SK-N-MC (cell line): ENCODE measurements at regions not wholly inside any gene's neighbourhood (a gene's known extent, or its start where the extent isn't known, plus 50 kb on each side); places are given as distances from the start of the nearest gene placed in this dataset.

Experiments
- EZH2 ChIP-seq: fragments of 200-600 bp; sonication (generic); IDR thresholded peaks from one replicate; pipeline ENCODE4 v1.6.1; 2017; ENCODE audit warnings: antibody characterized with exemption
- FOXP2 ChIP-seq: optimal IDR thresholded peaks from 2 replicates; pipeline ENCODE3; 2011; ENCODE audit warnings: mild to moderate bottlenecking, moderate library complexity; ENCODE audit not compliant: insufficient read depth; ENCODE audit errors: extremely low read length, control extremely low read depth
- POLR2AphosphoS5 ChIP-seq: IDR thresholded peaks from 2 replicates; pipeline ENCODE4 v1.6.1; 2012; ENCODE audit warnings: mild to moderate bottlenecking, low read depth, low read length, borderline replicate concordance

DNA sequence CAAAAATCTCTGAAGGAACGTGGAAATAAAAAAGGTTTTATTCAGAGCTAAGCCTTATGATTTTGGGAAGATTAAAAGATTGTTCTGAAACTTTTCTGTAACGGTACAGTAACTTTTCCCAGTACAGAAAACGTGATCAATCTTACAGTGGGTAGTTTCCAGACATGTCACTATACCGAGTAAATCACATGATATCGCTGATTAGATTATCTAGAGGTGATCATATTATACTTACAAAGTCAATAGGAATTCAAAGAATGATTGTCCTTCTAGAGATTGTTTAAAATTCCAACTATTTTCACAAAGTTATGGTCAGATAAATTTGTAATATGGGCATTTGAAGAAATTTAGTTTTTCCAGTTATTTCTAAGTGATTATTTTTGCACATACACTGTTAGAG lies 736.0 kb upstream of the GRM7 start:
- no peak for TF ChIP-seq POLR2AphosphoS5
- TF ChIP-seq EZH2 = no peak
- TF ChIP-seq FOXP2 = no peak
